ENCODE measurements at regions not wholly inside any gene's neighbourhood (a gene's known extent, or its start where the extent isn't known, plus 50 kb on each side); places are given as distances from the start of the nearest gene placed in this dataset.

- no peaks in the 10 kb centered on the region for H4K20me1 ChIP-seq (ENCODE audit: insufficient read depth, low read length)
- no peak overlapping the region for H3K27ac ChIP-seq (ENCODE audit: low read length)
- H3K9me3 ChIP-seq (replicated peaks; ENCODE audit: insufficient read depth, low read length): no peaks in the 10 kb centered on the region
- H3F3A ChIP-seq (ENCODE audit: insufficient read depth, low read length): no peaks in the 10 kb centered on the region
- H3K4me3 ChIP-seq (ENCODE audit: low read length): no peak overlapping the region
- no peaks in the 10 kb centered on the region for H3K27me3 ChIP-seq (replicated peaks; ENCODE audit: insufficient read depth, low read length)
- H3K4me2 ChIP-seq (ENCODE audit: low read depth, low read length): no peak overlapping the region
- no peaks in the 10 kb centered on the region for H3K9me2 ChIP-seq (replicated peaks; ENCODE audit: insufficient read depth, low read length)
- no peak for DNase-seq
- TF ChIP-seq EZH2phosphoT487 (IDR thresholded peaks at IDR 0.05; ENCODE audit: low read length): no peak
- no peak for TF ChIP-seq EZH2 (optimal IDR thresholded peaks at IDR 0.05; ENCODE audit: low read depth, low read length)
- TF ChIP-seq, protein P1, sequence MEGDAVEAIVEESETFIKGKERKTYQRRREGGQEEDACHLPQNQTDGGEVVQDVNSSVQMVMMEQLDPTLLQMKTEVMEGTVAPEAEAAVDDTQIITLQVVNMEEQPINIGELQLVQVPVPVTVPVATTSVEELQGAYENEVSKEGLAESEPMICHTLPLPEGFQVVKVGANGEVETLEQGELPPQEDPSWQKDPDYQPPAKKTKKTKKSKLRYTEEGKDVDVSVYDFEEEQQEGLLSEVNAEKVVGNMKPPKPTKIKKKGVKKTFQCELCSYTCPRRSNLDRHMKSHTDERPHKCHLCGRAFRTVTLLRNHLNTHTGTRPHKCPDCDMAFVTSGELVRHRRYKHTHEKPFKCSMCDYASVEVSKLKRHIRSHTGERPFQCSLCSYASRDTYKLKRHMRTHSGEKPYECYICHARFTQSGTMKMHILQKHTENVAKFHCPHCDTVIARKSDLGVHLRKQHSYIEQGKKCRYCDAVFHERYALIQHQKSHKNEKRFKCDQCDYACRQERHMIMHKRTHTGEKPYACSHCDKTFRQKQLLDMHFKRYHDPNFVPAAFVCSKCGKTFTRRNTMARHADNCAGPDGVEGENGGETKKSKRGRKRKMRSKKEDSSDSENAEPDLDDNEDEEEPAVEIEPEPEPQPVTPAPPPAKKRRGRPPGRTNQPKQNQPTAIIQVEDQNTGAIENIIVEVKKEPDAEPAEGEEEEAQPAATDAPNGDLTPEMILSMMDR (IDR thresholded peaks at IDR 0.05; ENCODE audit: low read length): no peak
- H3K79me2 ChIP-seq (ENCODE audit: low read length): no peaks in the 10 kb centered on the region
- H3K9ac ChIP-seq (ENCODE audit: low read length): no peak overlapping the region
- no peak overlapping the region for H2AFZ ChIP-seq (ENCODE audit: low read length)
- no peaks in the 10 kb centered on the region for H3K4me1 ChIP-seq (ENCODE audit: low read length)
- no peaks in the 10 kb centered on the region for H3K36me3 ChIP-seq (replicated peaks; ENCODE audit: insufficient read depth, low read length)
These were observed 816.2 kb upstream of the LUZP2 start for GRCh38 chr11:23680488-23681230.

DNA sequence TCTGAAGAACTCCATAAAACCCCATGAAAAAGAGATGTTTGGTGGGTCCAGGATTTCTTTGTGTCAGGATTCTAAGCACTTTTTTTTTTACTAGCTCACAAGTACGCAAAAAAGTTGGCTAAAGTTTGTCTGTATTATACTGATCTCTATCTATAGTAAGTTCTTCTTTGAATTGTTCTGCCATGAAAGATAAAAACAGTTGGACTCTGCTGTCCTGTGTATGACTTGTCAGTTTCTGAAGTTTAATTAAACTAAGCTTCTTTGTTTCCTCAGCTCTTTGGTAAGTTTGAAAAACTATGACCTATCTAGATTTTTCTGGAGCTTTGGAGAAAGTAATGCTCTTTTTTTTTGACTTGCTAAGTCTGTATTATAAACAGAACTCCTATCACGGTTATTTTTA, 812.2 kb upstream of the LUZP2 start:
- Histone ChIP-seq H4K20me1 (ENCODE audit: insufficient read depth, low read length) (no peaks in the 10 kb centered on the region), H3K9me2 (replicated peaks; ENCODE audit: insufficient read depth, low read length) (no peaks in the 10 kb centered on the region), H3K4me1 (ENCODE audit: low read length) (no peaks in the 10 kb centered on the region), H3K27ac (ENCODE audit: low read length) (no peak overlapping the region), H3K36me3 (replicated peaks; ENCODE audit: insufficient read depth, low read length) (no peaks in the 10 kb centered on the region), H3K4me3 (ENCODE audit: low read length) (no peak overlapping the region), H3F3A (ENCODE audit: insufficient read depth, low read length) (no peaks in the 10 kb centered on the region), H2AFZ (ENCODE audit: low read length) (no peak overlapping the region), H3K4me2 (ENCODE audit: low read depth, low read length) (no peak overlapping the region), H3K27me3 (replicated peaks; ENCODE audit: insufficient read depth, low read length) (no peaks in the 10 kb centered on the region), H3K9me3 (replicated peaks; ENCODE audit: insufficient read depth, low read length) (no peaks in the 10 kb centered on the region), H3K79me2 (ENCODE audit: low read length) (no peaks in the 10 kb centered on the region), H3K9ac (ENCODE audit: low read length) (no peak overlapping the region)
- DNase-seq: no peak
- TF ChIP-seq, protein P1 (IDR thresholded peaks at IDR 0.05; ENCODE audit: low read length): no peak
- TF ChIP-seq EZH2 (optimal IDR thresholded peaks at IDR 0.05; ENCODE audit: low read depth, low read length) (no peak), EZH2phosphoT487 (IDR thresholded peaks at IDR 0.05; ENCODE audit: low read length) (no peak)

GRCh38 chr11:23687991-23688390, 808.9 kb upstream of the LUZP2 start:
- H3K27ac ChIP-seq (ENCODE audit: low read length): no peak overlapping the region
- H3K27me3 ChIP-seq (replicated peaks; ENCODE audit: insufficient read depth, low read length): no peaks in the 10 kb centered on the region
- TF ChIP-seq EZH2phosphoT487 (IDR thresholded peaks at IDR 0.05; ENCODE audit: low read length): no peak
- TF ChIP-seq EZH2 (optimal IDR thresholded peaks at IDR 0.05; ENCODE audit: low read depth, low read length): no peak
- TF ChIP-seq, protein P1 (IDR thresholded peaks at IDR 0.05; ENCODE audit: low read length): no peak
- no peaks in the 10 kb centered on the region for H3K9me3 ChIP-seq (replicated peaks; ENCODE audit: insufficient read depth, low read length)
- H3K9me2 ChIP-seq (replicated peaks; ENCODE audit: insufficient read depth, low read length): no peaks in the 10 kb centered on the region
- H3K4me2 ChIP-seq (ENCODE audit: low read depth, low read length): no peak overlapping the region
- no peaks in the 10 kb centered on the region for H3K36me3 ChIP-seq (replicated peaks; ENCODE audit: insufficient read depth, low read length)
- H3K4me3 ChIP-seq (ENCODE audit: low read length): no peak overlapping the region
- H4K20me1 ChIP-seq (ENCODE audit: insufficient read depth, low read length): no peaks in the 10 kb centered on the region
- H3K79me2 ChIP-seq (ENCODE audit: low read length): no peaks in the 10 kb centered on the region
- no peak for DNase-seq
- no peaks in the 10 kb centered on the region for H3K4me1 ChIP-seq (ENCODE audit: low read length)
- no peak overlapping the region for H3K9ac ChIP-seq (ENCODE audit: low read length)
- H3F3A ChIP-seq (ENCODE audit: insufficient read depth, low read length): no peaks in the 10 kb centered on the region
- H2AFZ ChIP-seq (ENCODE audit: low read length): no peak overlapping the region

Data from MM.1S (cell line).